Middle frontal gyrus (tissue), 1 donor: ENCODE measurements at regions not wholly inside any gene's neighbourhood (a gene's known extent, or its start where the extent isn't known, plus 50 kb on each side); places are given as distances from the start of the nearest gene placed in this dataset.

Experiments
- DNase-seq: peaks from one replicate; pipeline ENCODE4 v3.0.0-alpha.2; 2015; ENCODE audit warnings: low spot score; ENCODE audit errors: extremely low spot score

- DNase-seq = no peak
Measured at GRCh38 chr10:65805993-65806392, 1119.8 kb upstream of the LRRTM3 start.

GRCh38 chr10:65808687-65809333 is 1117.0 kb upstream of the LRRTM3 start:
- DNase-seq = no peak

- DNase-seq = no peak
Measured at GRCh38 chr10:65811931-65812525, 1113.8 kb upstream of the LRRTM3 start.

- DNase-seq = no peak
Measured at GRCh38 chr10:65816536-65816935, 1109.3 kb upstream of the LRRTM3 start.

- DNase-seq = no peak
Measured at GRCh38 chr10:65818990-65819389, 1106.8 kb upstream of the LRRTM3 start.

GRCh38 chr10:65827359-65827758 is 1098.5 kb upstream of the LRRTM3 start:
- DNase-seq = no peak

GRCh38 chr10:65838811-65839210 is 1087.0 kb upstream of the LRRTM3 start:
- DNase-seq = no peak

- DNase-seq = no peak
Measured at GRCh38 chr10:65843203-65843602, 1082.6 kb upstream of the LRRTM3 start.

- no peak for DNase-seq
Measured at GRCh38 chr10:65845916-65846315, 1079.9 kb upstream of the LRRTM3 start.

- DNase-seq = no peak
Measured at GRCh38 chr10:65846541-65846940, 1079.3 kb upstream of the LRRTM3 start.

GRCh38 chr10:65846949-65847348 is 1078.9 kb upstream of the LRRTM3 start:
- DNase-seq = no peak

GRCh38 chr10:65847436-65848230 is 1078.2 kb upstream of the LRRTM3 start:
- DNase-seq = no peak

- DNase-seq = no peak
Measured at GRCh38 chr10:65858841-65859240, 1067.0 kb upstream of the LRRTM3 start.

- DNase-seq = no peak
Measured at GRCh38 chr10:65861249-65861648, 1064.6 kb upstream of the LRRTM3 start.
